SKM-1 treated with dmso at 0.1 percent for 144 hours (cell line): ENCODE measurements at regions not wholly inside any gene's neighbourhood (a gene's known extent, or its start where the extent isn't known, plus 50 kb on each side); places are given as distances from the start of the nearest gene placed in this dataset.
A peak's percentile ranks its signal among the peaks of the same experiment; 100 is the strongest.

Experiments used
- DNase-seq: peaks from one replicate; lab custom pipeline; 2025; ENCODE audit not compliant: unreplicated experiment; lab: John Stamatoyannopoulos, UW

GRCh38 chr2:128640845-128641360 is 322.2 kb upstream of the HS6ST1 start:
- DNase-seq: no peak

- no peak for DNase-seq
Measured at GRCh38 chr2:128641421-128642080, 322.9 kb upstream of the HS6ST1 start.

- no peak for DNase-seq
Measured at GRCh38 chr2:128642316-128642715, 323.6 kb upstream of the HS6ST1 start.

- no peak for DNase-seq
Measured at GRCh38 chr2:128642821-128643220, 324.2 kb upstream of the HS6ST1 start.

GRCh38 chr2:128643221-128644065 is 324.8 kb upstream of the HS6ST1 start:
- DNase-seq: no peak

GRCh38 chr2:128644156-128644555 is 325.5 kb upstream of the HS6ST1 start:
- no peak for DNase-seq

- no peak for DNase-seq
Measured at GRCh38 chr2:128644718-128645256, 326.1 kb upstream of the HS6ST1 start.

- no peak for DNase-seq
Measured at GRCh38 chr2:128645631-128646030, 327.0 kb upstream of the HS6ST1 start.

- DNase-seq: no peak
Measured at GRCh38 chr2:128646091-128646490, 327.4 kb upstream of the HS6ST1 start.

GRCh38 chr2:128646691-128647090 is 328.0 kb upstream of the HS6ST1 start:
- no peak for DNase-seq

- no peak for DNase-seq
Measured at GRCh38 chr2:128651000-128651399, 332.3 kb upstream of the HS6ST1 start.

- peak; percentile 88 for DNase-seq
Measured at GRCh38 chr2:128654408-128654807, 335.7 kb upstream of the HS6ST1 start.

GRCh38 chr2:128660836-128661235 is 342.2 kb upstream of the HS6ST1 start:
- DNase-seq: no peak

- DNase-seq: no peak
Measured at GRCh38 chr2:128661311-128661710, 342.6 kb upstream of the HS6ST1 start.

- DNase-seq: no peak
Measured at GRCh38 chr2:128662051-128662471, 343.4 kb upstream of the HS6ST1 start.

- DNase-seq: no peak
Measured at GRCh38 chr2:128663371-128664050, 344.8 kb upstream of the HS6ST1 start.

GRCh38 chr2:128664499-128664971 is 345.9 kb upstream of the HS6ST1 start:
- no peak for DNase-seq

- DNase-seq: no peak
Measured at GRCh38 chr2:128665113-128665512, 346.4 kb upstream of the HS6ST1 start.

GRCh38 chr2:128666596-128666995 is 347.9 kb upstream of the HS6ST1 start:
- no peak for DNase-seq

- no peak for DNase-seq
Measured at GRCh38 chr2:128667391-128667790, 348.7 kb upstream of the HS6ST1 start.

- DNase-seq: no peak
Measured at GRCh38 chr2:128668946-128669345, 350.3 kb upstream of the HS6ST1 start.
